ENCODE measurements at regions not wholly inside any gene's neighbourhood (a gene's known extent, or its start where the extent isn't known, plus 50 kb on each side); places are given as distances from the start of the nearest gene placed in this dataset.

DNA sequence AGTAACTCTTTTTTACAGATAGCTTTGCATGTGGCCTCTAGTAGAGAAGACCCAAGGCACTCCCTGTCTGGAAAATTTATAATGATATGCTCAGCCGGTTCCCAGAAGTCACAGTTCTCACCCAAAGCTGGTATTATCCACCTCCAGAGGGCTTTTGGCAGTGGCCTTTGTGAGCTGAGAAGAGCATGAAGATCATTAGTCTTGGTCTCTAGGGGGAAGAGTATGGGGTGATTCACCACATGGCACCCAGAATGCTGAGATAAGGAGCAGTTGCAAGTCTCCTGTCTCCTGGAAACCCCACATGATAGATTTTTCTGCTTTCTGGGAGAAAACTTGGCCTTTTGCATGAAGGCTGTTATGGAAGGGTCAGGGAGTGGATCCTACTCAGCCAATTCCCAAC lies 75.4 kb upstream of the PRPS1 start:
- POLR2A ChIA-PET: no interaction called here

DNA sequence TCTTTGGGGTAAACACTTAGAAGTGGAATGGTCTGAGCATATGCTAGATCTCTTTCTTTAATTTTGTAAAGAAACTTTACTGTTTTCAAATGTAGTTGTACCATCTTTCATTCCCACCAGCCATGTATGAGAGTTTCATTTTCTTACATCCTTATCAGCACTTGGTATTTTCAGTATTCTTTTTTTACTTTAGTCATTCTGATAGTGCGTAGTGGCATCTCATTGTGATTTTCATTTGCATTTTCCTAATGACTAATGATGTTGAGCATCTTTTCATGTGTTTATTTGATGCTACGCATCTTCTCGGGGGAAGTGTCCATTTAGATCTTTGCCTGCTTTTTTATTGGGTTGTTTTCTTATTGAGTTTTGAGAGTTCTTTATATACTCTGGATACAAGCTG lies 71.3 kb upstream of the PRPS1 start:
- TF ChIP-seq, protein P1, sequence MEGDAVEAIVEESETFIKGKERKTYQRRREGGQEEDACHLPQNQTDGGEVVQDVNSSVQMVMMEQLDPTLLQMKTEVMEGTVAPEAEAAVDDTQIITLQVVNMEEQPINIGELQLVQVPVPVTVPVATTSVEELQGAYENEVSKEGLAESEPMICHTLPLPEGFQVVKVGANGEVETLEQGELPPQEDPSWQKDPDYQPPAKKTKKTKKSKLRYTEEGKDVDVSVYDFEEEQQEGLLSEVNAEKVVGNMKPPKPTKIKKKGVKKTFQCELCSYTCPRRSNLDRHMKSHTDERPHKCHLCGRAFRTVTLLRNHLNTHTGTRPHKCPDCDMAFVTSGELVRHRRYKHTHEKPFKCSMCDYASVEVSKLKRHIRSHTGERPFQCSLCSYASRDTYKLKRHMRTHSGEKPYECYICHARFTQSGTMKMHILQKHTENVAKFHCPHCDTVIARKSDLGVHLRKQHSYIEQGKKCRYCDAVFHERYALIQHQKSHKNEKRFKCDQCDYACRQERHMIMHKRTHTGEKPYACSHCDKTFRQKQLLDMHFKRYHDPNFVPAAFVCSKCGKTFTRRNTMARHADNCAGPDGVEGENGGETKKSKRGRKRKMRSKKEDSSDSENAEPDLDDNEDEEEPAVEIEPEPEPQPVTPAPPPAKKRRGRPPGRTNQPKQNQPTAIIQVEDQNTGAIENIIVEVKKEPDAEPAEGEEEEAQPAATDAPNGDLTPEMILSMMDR (IDR thresholded peaks at IDR 0.05; ENCODE audit: control extremely low read depth, extremely low read depth, low read depth, missing control alignments): no peak
- CTCF ChIA-PET: no interaction called here
- no peak for DNase-seq (ENCODE audit: extremely low spot score)
- POLR2A ChIA-PET: no interaction called here

More for the DNA sequence above, 75.4 kb upstream of the PRPS1 start:
- TF ChIP-seq, protein P1 (IDR thresholded peaks at IDR 0.05; ENCODE audit: control extremely low read depth, extremely low read depth, low read depth, missing control alignments): no peak
- CTCF ChIA-PET: no interaction called here
- no peak for DNase-seq (ENCODE audit: extremely low spot score)

DNA sequence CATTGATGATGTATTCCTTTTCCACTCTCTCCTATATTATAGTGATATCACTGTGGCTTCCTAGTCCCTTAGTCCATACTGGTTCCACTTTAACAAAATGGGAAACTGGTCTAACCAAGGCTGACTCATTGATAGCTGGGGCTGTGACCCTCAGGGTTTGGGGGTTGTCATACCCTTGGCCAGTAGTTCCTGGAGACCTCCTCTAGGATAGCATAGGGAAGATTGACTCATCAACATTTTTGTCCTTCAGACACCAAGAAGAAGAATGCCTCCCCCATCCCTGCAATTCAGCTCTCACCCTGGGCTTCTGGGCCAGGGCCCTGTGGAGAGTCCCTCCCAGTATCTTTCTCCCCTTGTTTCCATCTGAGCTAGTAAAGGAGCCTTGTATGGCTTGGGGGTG lies 68.8 kb upstream of the PRPS1 start:
- no peak for DNase-seq (ENCODE audit: extremely low spot score)
- ChIA-PET CTCF (no interaction called here), POLR2A (no interaction called here)
- TF ChIP-seq, protein P1 (IDR thresholded peaks at IDR 0.05; ENCODE audit: control extremely low read depth, extremely low read depth, low read depth, missing control alignments): no peak

DNA sequence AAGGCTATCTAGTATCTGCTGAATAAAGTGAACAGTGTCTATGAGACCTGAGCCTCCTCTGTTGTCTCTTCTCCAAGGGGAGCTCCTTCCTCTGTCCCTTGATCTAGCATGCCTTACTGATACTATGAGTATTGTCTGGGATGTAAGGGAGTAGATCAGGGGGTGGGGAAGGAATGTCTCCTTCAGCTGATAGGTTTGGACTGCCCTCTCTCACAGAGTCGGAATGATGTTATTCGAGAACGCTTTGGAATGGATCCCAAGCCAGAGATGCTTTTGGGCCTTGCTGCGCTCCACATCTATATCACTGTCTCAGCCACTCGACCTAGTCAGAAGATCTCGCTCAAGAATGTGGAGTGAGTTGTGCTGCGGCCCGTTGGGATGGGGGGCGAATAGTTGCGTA lies 68.3 kb upstream of the PRPS1 start:
- ChIA-PET POLR2A (no interaction called here), CTCF (interaction anchor here (1.5 kb wide), 1 partner anchor 19 kb away, joined by 3 read pairs; no protein-coding TSS in a partner anchor)
- DNase-seq (ENCODE audit: extremely low spot score): no peak
- TF ChIP-seq, protein P1 (IDR thresholded peaks at IDR 0.05; ENCODE audit: control extremely low read depth, extremely low read depth, low read depth, missing control alignments): no peak

DNA sequence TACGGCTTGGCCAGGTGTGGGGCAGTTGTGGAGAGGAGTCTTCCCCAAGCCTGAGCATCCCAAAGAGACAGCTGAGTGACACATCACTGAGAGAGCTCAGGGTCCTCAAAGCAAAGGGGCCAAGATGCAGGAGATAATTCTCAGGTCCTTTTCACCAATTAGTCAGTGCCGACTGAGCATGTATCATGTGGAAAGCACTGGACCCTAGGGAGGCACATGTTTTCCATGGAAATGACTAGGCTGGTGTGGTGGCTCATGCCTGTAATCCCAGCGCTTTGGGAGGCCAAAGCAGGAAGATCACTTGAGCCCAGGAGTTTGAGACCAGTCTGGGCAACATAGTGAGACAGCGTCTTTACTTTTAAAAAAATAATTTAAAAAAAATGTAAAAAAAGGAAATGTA lies 67.3 kb upstream of the PRPS1 start:
- TF ChIP-seq, protein P1 (IDR thresholded peaks at IDR 0.05; ENCODE audit: control extremely low read depth, extremely low read depth, low read depth, missing control alignments): no peak
- no peak for DNase-seq (ENCODE audit: extremely low spot score)
- CTCF ChIA-PET: interaction anchor here (1.5 kb wide), 1 partner anchor 18 kb away, joined by 3 read pairs; no protein-coding TSS in a partner anchor
- POLR2A ChIA-PET: no interaction called here

DNA sequence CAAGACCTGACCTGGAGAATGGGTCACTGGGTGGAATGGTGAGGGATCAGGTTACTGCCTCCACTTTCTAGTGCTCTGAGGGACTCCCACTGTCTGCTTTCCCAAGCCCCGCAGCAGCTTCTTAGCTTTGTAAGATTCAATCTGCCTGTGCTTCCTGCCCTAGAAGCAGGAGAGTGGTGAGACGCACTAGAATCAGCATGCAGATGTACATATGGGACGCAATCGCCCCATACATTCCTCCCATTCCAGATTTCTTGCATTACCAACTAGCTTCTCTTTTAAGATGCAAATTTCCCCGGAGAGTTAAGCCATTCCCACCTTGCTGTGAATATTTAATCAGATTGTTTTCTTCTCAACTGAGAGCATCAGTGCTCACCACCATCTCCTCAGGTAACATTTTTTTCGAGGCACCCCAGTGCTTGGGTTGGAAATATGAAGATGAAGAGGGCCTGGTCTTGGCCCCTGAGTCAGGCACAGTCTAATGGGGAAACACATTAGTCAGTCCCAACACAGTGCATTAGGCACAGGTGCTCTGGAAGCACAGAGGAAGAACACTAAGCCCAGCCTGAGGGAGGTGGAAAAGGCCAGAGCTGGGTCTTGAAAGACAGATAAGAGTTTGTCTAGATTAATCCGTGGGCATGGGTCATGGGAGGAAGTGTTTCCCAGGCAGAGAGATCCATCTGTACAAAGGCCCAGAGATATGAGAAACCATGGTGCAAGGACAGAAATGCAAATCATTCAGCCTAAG lies 66.7 kb upstream of the PRPS1 start:
- TF ChIP-seq, protein P1 (IDR thresholded peaks at IDR 0.05; ENCODE audit: control extremely low read depth, extremely low read depth, low read depth, missing control alignments): no peak

More for the DNA sequence above, 66.7 kb upstream of the PRPS1 start:
- ChIA-PET CTCF (interaction anchor here (1.5 kb wide), 1 partner anchor 17 kb away, joined by 3 read pairs; no protein-coding TSS in a partner anchor), POLR2A (no interaction called here)
- no peak for DNase-seq (ENCODE audit: extremely low spot score)
